Left lung (tissue), 4 donors: ENCODE measurements at regions not wholly inside any gene's neighbourhood (a gene's known extent, or its start where the extent isn't known, plus 50 kb on each side); places are given as distances from the start of the nearest gene placed in this dataset.

ENCODE experiments used
- ATAC-seq: fragments of 200-7000 bp; cut with Tn5 transposase; one replicate; pipeline ENCODE4 v1.9.1; 2020; ENCODE audit warnings: moderate library complexity
- DNase-seq, 4 donors: peaks; one replicate each; pipeline ENCODE4 v3.0.0-alpha.2; 2013 to 2020
- H3K27ac ChIP-seq, 2 donors: fragments of 200-600 bp; sonication (generic) in 1 of 2; one replicate each; pipeline versions ENCODE4 v1.5.0 to v1.8.0; 2020 to 2021
- H3K27me3 ChIP-seq, 2 donors: fragments of 200-600 bp; sonication (generic) in 1 of 2; one replicate each; pipeline versions ENCODE4 v1.5.0 to v1.8.0; 2020 to 2021
- H3K36me3 ChIP-seq, 2 donors: fragments of 200-600 bp; sonication (generic) in 1 of 2; one replicate each; pipeline versions ENCODE4 v1.5.0 to v1.8.0; 2020 to 2021
- H3K4me1 ChIP-seq, 2 donors: fragments of 200-600 bp; one replicate each; pipeline ENCODE4 v1.8.0; 2021
- H3K4me3 ChIP-seq, 2 donors: fragments of 200-600 bp; sonication (generic) in 1 of 2; one replicate each; pipeline versions ENCODE4 v1.5.0 to v1.8.0; 2020 to 2021; ENCODE audit warnings: mild to moderate bottlenecking in 1 of 2
- H3K9me3 ChIP-seq, 2 donors: fragments of 200-600 bp; sonication (generic) in 1 of 2; one replicate each; pipeline versions ENCODE4 v1.5.0 to v1.8.0; 2020 to 2021
- CTCF ChIP-seq, 2 donors: fragments of 200-600 bp; sonication (generic) in 1 of 2; IDR thresholded peaks; one replicate each; pipeline versions ENCODE4 v1.5.0 to v1.8.0; 2021; ENCODE audit warnings: antibody characterized with exemption in 2 of 2
- intact Hi-C, 2 donors: fragments of 100-400 bp; cut with DNase I; formaldehyde crosslinking; loops; one replicate each; pipeline versions ENCODE4 v1.11.2 to v1.14.2; 2022
- donor health status: DM: no; HTN: yes; CAD: no.
- donor health status: DM: no; HTN: no; CAD: no.

GRCh38 chr3:107884719-107885460, 205.9 kb downstream of the CD47 start:
- intact Hi-C loops = no loop called here
- peaks cover 0 to 6% of the 10 kb centered on the region in 2 donors for H3K9me3 ChIP-seq
- no peaks in the 10 kb centered on the region for H3K27me3 ChIP-seq
- no peak overlapping the region for H3K27ac ChIP-seq
- ATAC-seq = peak; percentile 30
- no peaks in the 10 kb centered on the region for H3K36me3 ChIP-seq
- H3K4me1 ChIP-seq = no peaks in the 10 kb centered on the region
- DNase-seq = peak in 1 of 4 donors; percentile 13
- no peak for TF ChIP-seq CTCF (IDR thresholded peaks at IDR 0.05)
- no peak overlapping the region for H3K4me3 ChIP-seq

GRCh38 chr3:107884028-107884427, 206.8 kb downstream of the CD47 start:
- Histone ChIP-seq H3K36me3 (no peaks in the 10 kb centered on the region), H3K9me3 (peaks cover 0 to 1% of the 10 kb centered on the region in 2 donors), H3K4me1 (no peaks in the 10 kb centered on the region), H3K27ac (no peak overlapping the region), H3K4me3 (no peak overlapping the region), H3K27me3 (no peaks in the 10 kb centered on the region)
- intact Hi-C loops = no loop called here
- ATAC-seq (no peak), DNase-seq (no peak)
- TF ChIP-seq CTCF (IDR thresholded peaks at IDR 0.05) = no peak

- DNase-seq (peak in 1 of 4 donors; percentile 23), ATAC-seq (no peak)
- intact Hi-C loops = no loop called here
- Histone ChIP-seq H3K27me3 (no peaks in the 10 kb centered on the region), H3K9me3 (no peaks in the 10 kb centered on the region), H3K27ac (no peak overlapping the region), H3K36me3 (no peaks in the 10 kb centered on the region), H3K4me3 (no peak overlapping the region), H3K4me1 (no peaks in the 10 kb centered on the region)
- TF ChIP-seq CTCF (IDR thresholded peaks at IDR 0.05) = no peak
Measured at GRCh38 chr3:107882881-107883280, 207.9 kb downstream of the CD47 start.

GRCh38 chr3:107882261-107882660, 208.6 kb downstream of the CD47 start:
- TF ChIP-seq CTCF (IDR thresholded peaks at IDR 0.05) = no peak
- no peak overlapping the region for H3K27ac ChIP-seq
- intact Hi-C loops = no loop called here
- ATAC-seq (no peak), DNase-seq (no peak)
- no peak overlapping the region for H3K4me3 ChIP-seq
- H3K27me3 ChIP-seq = no peaks in the 10 kb centered on the region
- H3K4me1 ChIP-seq = no peaks in the 10 kb centered on the region
- no peaks in the 10 kb centered on the region for H3K36me3 ChIP-seq
- no peaks in the 10 kb centered on the region for H3K9me3 ChIP-seq

- ATAC-seq (no peak), DNase-seq (no peak)
- H3K4me1 ChIP-seq = no peaks in the 10 kb centered on the region
- TF ChIP-seq CTCF (IDR thresholded peaks at IDR 0.05) = no peak
- H3K36me3 ChIP-seq = no peaks in the 10 kb centered on the region
- intact Hi-C loops = no loop called here
- no peaks in the 10 kb centered on the region for H3K27me3 ChIP-seq
- H3K27ac ChIP-seq = no peak overlapping the region
- no peaks in the 10 kb centered on the region for H3K9me3 ChIP-seq
- no peak overlapping the region for H3K4me3 ChIP-seq
Measured at GRCh38 chr3:107881509-107881908, 209.3 kb downstream of the CD47 start.
